ENCODE measurements at regions not wholly inside any gene's neighbourhood (a gene's known extent, or its start where the extent isn't known, plus 50 kb on each side); places are given as distances from the start of the nearest gene placed in this dataset.

- Histone ChIP-seq H3K36me3 (ENCODE audit: control insufficient read depth in 1 of 2, insufficient read depth in 2 of 2, low read length in 1 of 2) (no peaks in the 10 kb centered on the region), H3K4me3 (ENCODE audit: low read length in 2 of 2) (no peak overlapping the region), H3K27ac (ENCODE audit: low read depth in 1 of 2, low read length in 2 of 2) (no peak overlapping the region), H3K4me1 (ENCODE audit: control insufficient read depth in 1 of 2, insufficient read depth in 2 of 2, low read length in 2 of 2) (no peaks in the 10 kb centered on the region), H3K9me3 (ENCODE audit: control insufficient read depth, low read length) (no peaks in the 10 kb centered on the region), H3K27me3 (ENCODE audit: control insufficient read depth in 1 of 2, insufficient read depth in 2 of 2, low read length in 1 of 2) (no peaks in the 10 kb centered on the region)
- no peak for ATAC-seq (ENCODE audit: low FRiP score)
- intact Hi-C loops (cut with DNase I) = no loop called here
- DNase-seq = no peak
These were observed 101.9 kb upstream of the ADAMTS5 start for GRCh38 chr21:27068811-27069210.

- H3K36me3 ChIP-seq (ENCODE audit: control insufficient read depth in 1 of 2, insufficient read depth in 2 of 2, low read length in 1 of 2) = no peaks in the 10 kb centered on the region
- no peak for DNase-seq
- 95 to 99% methylated on average over 1 of the region's 1 CpG for WGBS, 2 donors
- intact Hi-C loops (cut with DNase I) = no loop called here
- ATAC-seq (ENCODE audit: low FRiP score) = no peak
- H3K9me3 ChIP-seq (ENCODE audit: control insufficient read depth, low read length) = no peaks in the 10 kb centered on the region
- H3K4me3 ChIP-seq (ENCODE audit: low read length in 2 of 2) = no peak overlapping the region
- H3K27ac ChIP-seq (ENCODE audit: low read depth in 1 of 2, low read length in 2 of 2) = no peak overlapping the region
- no peaks in the 10 kb centered on the region for H3K27me3 ChIP-seq (ENCODE audit: control insufficient read depth in 1 of 2, insufficient read depth in 2 of 2, low read length in 1 of 2)
- peaks cover 1 to 5% of the 10 kb centered on the region in 2 donors for H3K4me1 ChIP-seq (ENCODE audit: control insufficient read depth in 1 of 2, insufficient read depth in 2 of 2, low read length in 2 of 2)
These were observed 100.3 kb upstream of the ADAMTS5 start for GRCh38 chr21:27067226-27067625.

GRCh38 chr21:27062443-27062842 lies 95.6 kb upstream of the ADAMTS5 start:
- no peaks in the 10 kb centered on the region for H3K9me3 ChIP-seq (ENCODE audit: control insufficient read depth, low read length)
- no peaks in the 10 kb centered on the region for H3K36me3 ChIP-seq (ENCODE audit: control insufficient read depth in 1 of 2, insufficient read depth in 2 of 2, low read length in 1 of 2)
- H3K27me3 ChIP-seq (ENCODE audit: control insufficient read depth in 1 of 2, insufficient read depth in 2 of 2, low read length in 1 of 2) = no peaks in the 10 kb centered on the region
- ATAC-seq (ENCODE audit: low FRiP score) (no peak), DNase-seq (no peak)
- WGBS, 2 donors = 0 to 8% methylated on average over 1 of the region's 1 CpG
- peaks cover 1 to 5% of the 10 kb centered on the region in 2 donors for H3K4me1 ChIP-seq (ENCODE audit: control insufficient read depth in 1 of 2, insufficient read depth in 2 of 2, low read length in 2 of 2)
- H3K27ac ChIP-seq (ENCODE audit: low read depth in 1 of 2, low read length in 2 of 2) = no peak overlapping the region
- intact Hi-C loops (cut with DNase I) = no loop called here
- H3K4me3 ChIP-seq (ENCODE audit: low read length in 2 of 2) = no peak overlapping the region

- ATAC-seq (ENCODE audit: low FRiP score) = no peak
- Histone ChIP-seq H3K27ac (ENCODE audit: low read depth in 1 of 2, low read length in 2 of 2) (no peak overlapping the region), H3K4me3 (ENCODE audit: low read length in 2 of 2) (no peak overlapping the region), H3K9me3 (ENCODE audit: control insufficient read depth, low read length) (no peaks in the 10 kb centered on the region), H3K36me3 (ENCODE audit: control insufficient read depth in 1 of 2, insufficient read depth in 2 of 2, low read length in 1 of 2) (no peaks in the 10 kb centered on the region), H3K27me3 (ENCODE audit: control insufficient read depth in 1 of 2, insufficient read depth in 2 of 2, low read length in 1 of 2) (no peaks in the 10 kb centered on the region), H3K4me1 (ENCODE audit: control insufficient read depth in 1 of 2, insufficient read depth in 2 of 2, low read length in 2 of 2) (peaks cover 1 to 5% of the 10 kb centered on the region in 2 donors)
- no peak for DNase-seq
- intact Hi-C loops (cut with DNase I) = no loop called here
These were observed 94.9 kb upstream of the ADAMTS5 start for GRCh38 chr21:27061770-27062169.

- Histone ChIP-seq H3K36me3 (ENCODE audit: control insufficient read depth in 1 of 2, insufficient read depth in 2 of 2, low read length in 1 of 2) (no peaks in the 10 kb centered on the region), H3K27ac (ENCODE audit: low read depth in 1 of 2, low read length in 2 of 2) (no peak overlapping the region), H3K9me3 (ENCODE audit: control insufficient read depth, low read length) (no peaks in the 10 kb centered on the region), H3K27me3 (ENCODE audit: control insufficient read depth in 1 of 2, insufficient read depth in 2 of 2, low read length in 1 of 2) (no peaks in the 10 kb centered on the region), H3K4me3 (ENCODE audit: low read length in 2 of 2) (no peak overlapping the region), H3K4me1 (ENCODE audit: control insufficient read depth in 1 of 2, insufficient read depth in 2 of 2, low read length in 2 of 2) (peaks cover 1 to 5% of the 10 kb centered on the region in 2 donors)
- WGBS, 2 donors = 77 to 86% methylated on average over 2 of the region's 2 CpGs
- no peak for DNase-seq
- intact Hi-C loops (cut with DNase I) = no loop called here
- ATAC-seq (ENCODE audit: low FRiP score) = no peak
These were observed 93.3 kb upstream of the ADAMTS5 start for GRCh38 chr21:27060190-27060589.

- H3K4me1 ChIP-seq (ENCODE audit: control insufficient read depth in 1 of 2, insufficient read depth in 2 of 2, low read length in 2 of 2) = peaks cover 1 to 5% of the 10 kb centered on the region in 2 donors
- H3K9me3 ChIP-seq (ENCODE audit: control insufficient read depth, low read length) = peaks cover 1% of the 10 kb centered on the region
- ATAC-seq (ENCODE audit: low FRiP score) = no peak
- H3K27me3 ChIP-seq (ENCODE audit: control insufficient read depth in 1 of 2, insufficient read depth in 2 of 2, low read length in 1 of 2) = no peaks in the 10 kb centered on the region
- intact Hi-C loops (cut with DNase I) = no loop called here
- H3K27ac ChIP-seq (ENCODE audit: low read depth in 1 of 2, low read length in 2 of 2) = no peak overlapping the region
- no peak for DNase-seq
- H3K4me3 ChIP-seq (ENCODE audit: low read length in 2 of 2) = no peak overlapping the region
- H3K36me3 ChIP-seq (ENCODE audit: control insufficient read depth in 1 of 2, insufficient read depth in 2 of 2, low read length in 1 of 2) = no peaks in the 10 kb centered on the region
- WGBS, 2 donors = 74 to 87% methylated on average over 2 of the region's 2 CpGs
These were observed 92.1 kb upstream of the ADAMTS5 start for GRCh38 chr21:27058673-27059605.

- Histone ChIP-seq H3K27ac (ENCODE audit: low read depth in 1 of 2, low read length in 2 of 2) (no peak overlapping the region), H3K36me3 (ENCODE audit: control insufficient read depth in 1 of 2, insufficient read depth in 2 of 2, low read length in 1 of 2) (no peaks in the 10 kb centered on the region), H3K4me1 (ENCODE audit: control insufficient read depth in 1 of 2, insufficient read depth in 2 of 2, low read length in 2 of 2) (peaks cover 1 to 5% of the 10 kb centered on the region in 2 donors), H3K4me3 (ENCODE audit: low read length in 2 of 2) (no peak overlapping the region), H3K27me3 (ENCODE audit: control insufficient read depth in 1 of 2, insufficient read depth in 2 of 2, low read length in 1 of 2) (no peaks in the 10 kb centered on the region), H3K9me3 (ENCODE audit: control insufficient read depth, low read length) (peaks cover 1% of the 10 kb centered on the region)
- no peak for ATAC-seq (ENCODE audit: low FRiP score)
- DNase-seq = no peak
- intact Hi-C loops (cut with DNase I) = no loop called here
- WGBS, 2 donors = 89 to 100% methylated on average over 1 of the region's 1 CpG
These were observed 91.1 kb upstream of the ADAMTS5 start for GRCh38 chr21:27057997-27058396.

GRCh38 chr21:27047658-27048314 lies 80.9 kb upstream of the ADAMTS5 start:
- H3K4me1 ChIP-seq (ENCODE audit: control insufficient read depth in 1 of 2, insufficient read depth in 2 of 2, low read length in 2 of 2) = no peaks in the 10 kb centered on the region
- H3K27me3 ChIP-seq (ENCODE audit: control insufficient read depth in 1 of 2, insufficient read depth in 2 of 2, low read length in 1 of 2) = no peaks in the 10 kb centered on the region
- DNase-seq = no peak
- intact Hi-C loops (cut with DNase I) = no loop called here
- H3K9me3 ChIP-seq (ENCODE audit: control insufficient read depth, low read length) = no peaks in the 10 kb centered on the region
- H3K4me3 ChIP-seq (ENCODE audit: low read length in 2 of 2) = no peak overlapping the region
- H3K36me3 ChIP-seq (ENCODE audit: control insufficient read depth in 1 of 2, insufficient read depth in 2 of 2, low read length in 1 of 2) = no peaks in the 10 kb centered on the region
- H3K27ac ChIP-seq (ENCODE audit: low read depth in 1 of 2, low read length in 2 of 2) = no peak overlapping the region
- no peak for ATAC-seq (ENCODE audit: low FRiP score)

GRCh38 chr21:27047283-27047657 lies 80.4 kb upstream of the ADAMTS5 start:
- Histone ChIP-seq H3K9me3 (ENCODE audit: control insufficient read depth, low read length) (no peaks in the 10 kb centered on the region), H3K27me3 (ENCODE audit: control insufficient read depth in 1 of 2, insufficient read depth in 2 of 2, low read length in 1 of 2) (no peaks in the 10 kb centered on the region), H3K36me3 (ENCODE audit: control insufficient read depth in 1 of 2, insufficient read depth in 2 of 2, low read length in 1 of 2) (no peaks in the 10 kb centered on the region), H3K4me1 (ENCODE audit: control insufficient read depth in 1 of 2, insufficient read depth in 2 of 2, low read length in 2 of 2) (no peaks in the 10 kb centered on the region), H3K27ac (ENCODE audit: low read depth in 1 of 2, low read length in 2 of 2) (no peak overlapping the region), H3K4me3 (ENCODE audit: low read length in 2 of 2) (no peak overlapping the region)
- WGBS, 2 donors = 95 to 99% methylated on average over 3 of the region's 3 CpGs
- intact Hi-C loops (cut with DNase I) = no loop called here
- DNase-seq = no peak
- no peak for ATAC-seq (ENCODE audit: low FRiP score)
